HG03159 (cell line): ENCODE measurements at regions not wholly inside any gene's neighbourhood (a gene's known extent, or its start where the extent isn't known, plus 50 kb on each side); places are given as distances from the start of the nearest gene placed in this dataset.

Experiments used
- ATAC-seq: cut with Tn5 transposase; IDR thresholded peaks from one replicate; pipeline ENCODE4 v1.9.1; 2021; ENCODE audit warnings: mild to moderate bottlenecking, moderate library complexity; ENCODE audit not compliant: unreplicated experiment

GRCh38 chr2:122519821-122520611 is 764.6 kb downstream of the TSN start:
- no peak for ATAC-seq

GRCh38 chr2:122523143-122523542 is 767.7 kb downstream of the TSN start:
- no peak for ATAC-seq

- ATAC-seq, result no peak
Measured at GRCh38 chr2:122523981-122524380, 768.5 kb downstream of the TSN start.

GRCh38 chr2:122525336-122525735 is 769.9 kb downstream of the TSN start:
- ATAC-seq, result no peak

- ATAC-seq, result no peak
Measured at GRCh38 chr2:122528061-122528460, 772.6 kb downstream of the TSN start.

- ATAC-seq, result no peak
Measured at GRCh38 chr2:122528958-122529705, 773.7 kb downstream of the TSN start.

- ATAC-seq, result no peak
Measured at GRCh38 chr2:122530814-122531213, 775.4 kb downstream of the TSN start.

- no peak for ATAC-seq
Measured at GRCh38 chr2:122531290-122532071, 776.0 kb downstream of the TSN start.

- no peak for ATAC-seq
Measured at GRCh38 chr2:122532072-122532344, 776.6 kb downstream of the TSN start.

GRCh38 chr2:122532481-122532880 is 777.0 kb downstream of the TSN start:
- ATAC-seq, result no peak

GRCh38 chr2:122535960-122536505 is 780.6 kb downstream of the TSN start:
- no peak for ATAC-seq

- no peak for ATAC-seq
Measured at GRCh38 chr2:122539311-122539710, 783.9 kb downstream of the TSN start.

- no peak for ATAC-seq
Measured at GRCh38 chr2:122539920-122540319, 784.5 kb downstream of the TSN start.

GRCh38 chr2:122542236-122542635 is 786.8 kb downstream of the TSN start:
- ATAC-seq, result no peak

GRCh38 chr2:122542646-122543045 is 787.2 kb downstream of the TSN start:
- no peak for ATAC-seq

GRCh38 chr2:122543815-122544214 is 788.4 kb downstream of the TSN start:
- no peak for ATAC-seq

- ATAC-seq, result no peak
Measured at GRCh38 chr2:122545821-122546220, 790.4 kb downstream of the TSN start.

- no peak for ATAC-seq
Measured at GRCh38 chr2:122562775-122563174, 807.3 kb downstream of the TSN start.

- no peak for ATAC-seq
Measured at GRCh38 chr2:122563781-122564180, 808.3 kb downstream of the TSN start.

GRCh38 chr2:122564843-122565242 is 809.4 kb downstream of the TSN start:
- no peak for ATAC-seq

GRCh38 chr2:122565364-122565763 is 809.9 kb downstream of the TSN start:
- ATAC-seq, result no peak
